Right atrium auricular region (tissue), 2 donors: ENCODE measurements at regions not wholly inside any gene's neighbourhood (a gene's known extent, or its start where the extent isn't known, plus 50 kb on each side); places are given as distances from the start of the nearest gene placed in this dataset.

ENCODE experiments used
- DNase-seq: peaks from one replicate; pipeline ENCODE4 v3.0.0-alpha.2; 2019; ENCODE audit warnings: low spot score
- H3K27ac ChIP-seq, 2 donors: fragments of 200-600 bp; sonication (generic); 1 replicate in 1 of 2; 2 replicates in 1 of 2; pipeline ENCODE4 v1.5.1; 2016 to 2019
- H3K27me3 ChIP-seq, 2 donors: fragments of 200-600 bp; sonication (generic); one replicate each; pipeline versions ENCODE4 v1.5.1 to v1.6.0; 2017 to 2019
- H3K36me3 ChIP-seq: fragments of 200-600 bp; sonication (generic); one replicate; pipeline ENCODE4 v1.5.1; 2016
- H3K4me1 ChIP-seq, 2 donors: fragments of 200-600 bp; sonication (generic); one replicate each; pipeline versions ENCODE4 v1.5.1 to v1.6.0; 2017 to 2019
- H3K4me3 ChIP-seq, 2 donors: fragments of 200-600 bp; sonication (generic); 1 replicate in 1 of 2; 2 replicates in 1 of 2; pipeline ENCODE4 v1.5.1; 2017 to 2019; ENCODE audit warnings: mild to moderate bottlenecking in 1 of 2, moderate library complexity in 1 of 2
- H3K9me3 ChIP-seq, 2 donors: fragments of 200-600 bp; sonication (generic); one replicate each; pipeline ENCODE4 v1.5.1; 2019
- TF ChIP-seq, protein P1 (sequence below), 2 donors: fragments of 200-600 bp; sonication (generic); IDR thresholded peaks; one replicate each; pipeline ENCODE4 v1.5.1; 2019; ENCODE audit warnings: antibody characterized with exemption in 2 of 2

DNA sequence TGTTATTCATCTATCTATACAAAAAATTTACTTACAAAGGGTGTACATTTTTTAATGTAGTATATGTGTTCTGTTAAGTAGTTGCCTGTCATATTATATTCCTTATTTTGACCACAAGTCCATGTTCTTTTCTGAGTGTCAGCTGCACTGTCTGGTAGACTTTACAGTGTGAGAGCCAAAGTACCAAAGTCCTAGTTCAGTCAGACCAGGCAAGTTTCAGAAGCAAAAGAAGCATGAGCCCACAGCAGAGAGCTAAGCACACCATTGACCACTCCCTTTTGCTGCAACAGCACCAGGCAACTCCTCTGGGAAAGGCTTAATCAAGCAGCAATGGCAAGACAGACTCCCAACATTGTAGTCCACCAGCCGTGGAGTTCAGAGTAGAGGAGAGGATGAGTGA lies 631.9 kb upstream of the PKN2 start:
- TF ChIP-seq, protein P1, sequence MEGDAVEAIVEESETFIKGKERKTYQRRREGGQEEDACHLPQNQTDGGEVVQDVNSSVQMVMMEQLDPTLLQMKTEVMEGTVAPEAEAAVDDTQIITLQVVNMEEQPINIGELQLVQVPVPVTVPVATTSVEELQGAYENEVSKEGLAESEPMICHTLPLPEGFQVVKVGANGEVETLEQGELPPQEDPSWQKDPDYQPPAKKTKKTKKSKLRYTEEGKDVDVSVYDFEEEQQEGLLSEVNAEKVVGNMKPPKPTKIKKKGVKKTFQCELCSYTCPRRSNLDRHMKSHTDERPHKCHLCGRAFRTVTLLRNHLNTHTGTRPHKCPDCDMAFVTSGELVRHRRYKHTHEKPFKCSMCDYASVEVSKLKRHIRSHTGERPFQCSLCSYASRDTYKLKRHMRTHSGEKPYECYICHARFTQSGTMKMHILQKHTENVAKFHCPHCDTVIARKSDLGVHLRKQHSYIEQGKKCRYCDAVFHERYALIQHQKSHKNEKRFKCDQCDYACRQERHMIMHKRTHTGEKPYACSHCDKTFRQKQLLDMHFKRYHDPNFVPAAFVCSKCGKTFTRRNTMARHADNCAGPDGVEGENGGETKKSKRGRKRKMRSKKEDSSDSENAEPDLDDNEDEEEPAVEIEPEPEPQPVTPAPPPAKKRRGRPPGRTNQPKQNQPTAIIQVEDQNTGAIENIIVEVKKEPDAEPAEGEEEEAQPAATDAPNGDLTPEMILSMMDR (IDR thresholded peaks at IDR 0.05) = no peak
- no peak for DNase-seq
- H3K36me3 ChIP-seq = no peaks in the 10 kb centered on the region

GRCh38 chr1:88053065-88053464 lies 631.0 kb upstream of the PKN2 start:
- no peaks in the 10 kb centered on the region for H3K36me3 ChIP-seq
- DNase-seq = no peak
- H3K9me3 ChIP-seq = no peaks in the 10 kb centered on the region
- H3K4me3 ChIP-seq = no peak overlapping the region
- TF ChIP-seq, protein P1 (IDR thresholded peaks at IDR 0.05) = no peak
- H3K4me1 ChIP-seq = no peaks in the 10 kb centered on the region
- no peaks in the 10 kb centered on the region for H3K27me3 ChIP-seq
- H3K27ac ChIP-seq = no peak overlapping the region

More for the DNA sequence above, 631.9 kb upstream of the PKN2 start:
- no peaks in the 10 kb centered on the region for H3K4me1 ChIP-seq
- no peaks in the 10 kb centered on the region for H3K27me3 ChIP-seq
- no peak overlapping the region for H3K4me3 ChIP-seq
- no peak overlapping the region for H3K27ac ChIP-seq
- H3K9me3 ChIP-seq = no peaks in the 10 kb centered on the region

DNA sequence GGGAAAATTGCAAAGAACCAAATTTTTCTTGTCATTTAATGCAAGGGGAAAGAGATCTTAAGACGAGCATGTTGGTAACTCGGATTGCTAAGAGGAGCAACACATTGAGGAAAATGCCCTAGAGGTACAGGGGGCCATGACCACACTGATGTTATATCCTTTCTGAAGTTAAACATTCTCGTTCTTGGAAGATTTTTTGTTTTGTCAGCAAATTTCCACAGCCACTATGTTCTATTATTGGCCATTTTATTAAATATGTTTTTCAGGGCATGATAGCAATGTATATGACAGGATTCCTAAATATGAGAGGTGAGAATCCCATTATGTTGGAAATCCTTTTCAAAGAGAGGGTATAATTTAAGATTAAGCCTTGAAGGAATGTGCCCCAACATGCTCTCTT lies 627.2 kb upstream of the PKN2 start:
- Histone ChIP-seq H3K27me3 (no peaks in the 10 kb centered on the region), H3K4me1 (no peaks in the 10 kb centered on the region), H3K36me3 (no peaks in the 10 kb centered on the region), H3K4me3 (no peak overlapping the region), H3K9me3 (no peaks in the 10 kb centered on the region), H3K27ac (no peak overlapping the region)
- TF ChIP-seq, protein P1 (IDR thresholded peaks at IDR 0.05) = no peak
- DNase-seq = no peak

DNA sequence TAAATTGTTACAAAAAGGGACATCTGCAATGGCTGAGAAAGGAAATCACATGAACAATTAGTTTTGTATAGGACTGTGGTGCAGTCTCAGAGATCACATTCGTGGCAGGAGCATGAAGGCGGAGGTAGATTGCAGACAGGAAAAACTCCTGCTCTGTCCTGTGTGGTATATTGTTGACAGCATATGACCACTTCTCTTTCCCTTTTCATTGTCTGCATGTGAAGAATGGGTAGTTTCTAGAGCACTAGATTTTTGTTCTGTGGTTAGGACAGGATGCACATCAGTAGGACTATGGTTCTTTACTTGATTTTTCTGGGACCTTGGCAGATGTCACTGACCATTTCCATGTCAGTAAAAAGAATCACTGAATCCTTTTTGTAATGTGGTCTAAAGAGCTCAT lies 625.9 kb upstream of the PKN2 start:
- no peak overlapping the region for H3K27ac ChIP-seq
- no peaks in the 10 kb centered on the region for H3K9me3 ChIP-seq
- H3K27me3 ChIP-seq = no peaks in the 10 kb centered on the region
- DNase-seq = no peak
- no peak overlapping the region for H3K4me3 ChIP-seq
- TF ChIP-seq, protein P1 (IDR thresholded peaks at IDR 0.05) = no peak
- H3K4me1 ChIP-seq = no peaks in the 10 kb centered on the region
- no peaks in the 10 kb centered on the region for H3K36me3 ChIP-seq

DNA sequence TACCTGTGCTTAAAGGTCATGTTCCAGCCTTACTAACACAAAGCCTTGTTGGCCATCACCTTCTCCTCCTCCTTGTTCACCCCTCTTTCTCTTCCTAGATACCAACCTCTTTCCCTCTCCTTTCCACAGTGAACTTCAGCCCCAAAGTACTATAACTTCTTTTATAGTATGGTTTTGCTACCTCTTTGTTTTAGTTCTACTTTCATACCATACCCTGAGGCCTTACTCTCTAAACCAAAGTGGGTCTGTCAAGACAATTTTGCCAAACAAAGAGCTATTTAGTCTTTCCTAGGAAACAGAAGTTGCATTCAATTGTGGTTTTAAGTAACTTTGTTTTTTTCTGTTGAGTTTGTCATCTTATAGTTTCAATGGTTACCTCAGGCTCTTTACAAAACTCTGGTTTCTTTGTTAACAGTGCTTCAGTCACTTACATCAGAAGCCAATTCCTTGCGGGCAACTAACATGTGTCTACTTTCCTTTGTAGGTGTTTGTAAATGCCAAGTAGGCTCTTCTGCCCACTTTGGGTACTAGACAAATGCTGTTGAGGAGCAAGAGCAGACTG lies 623.9 kb upstream of the PKN2 start:
- Histone ChIP-seq H3K4me3 (no peak overlapping the region), H3K4me1 (no peaks in the 10 kb centered on the region), H3K27me3 (no peaks in the 10 kb centered on the region), H3K36me3 (no peaks in the 10 kb centered on the region), H3K27ac (no peak overlapping the region), H3K9me3 (no peaks in the 10 kb centered on the region)
- no peak for DNase-seq
- TF ChIP-seq, protein P1 (IDR thresholded peaks at IDR 0.05) = no peak
